ENCODE measurements at regions not wholly inside any gene's neighbourhood (a gene's known extent, or its start where the extent isn't known, plus 50 kb on each side); places are given as distances from the start of the nearest gene placed in this dataset.

DNA sequence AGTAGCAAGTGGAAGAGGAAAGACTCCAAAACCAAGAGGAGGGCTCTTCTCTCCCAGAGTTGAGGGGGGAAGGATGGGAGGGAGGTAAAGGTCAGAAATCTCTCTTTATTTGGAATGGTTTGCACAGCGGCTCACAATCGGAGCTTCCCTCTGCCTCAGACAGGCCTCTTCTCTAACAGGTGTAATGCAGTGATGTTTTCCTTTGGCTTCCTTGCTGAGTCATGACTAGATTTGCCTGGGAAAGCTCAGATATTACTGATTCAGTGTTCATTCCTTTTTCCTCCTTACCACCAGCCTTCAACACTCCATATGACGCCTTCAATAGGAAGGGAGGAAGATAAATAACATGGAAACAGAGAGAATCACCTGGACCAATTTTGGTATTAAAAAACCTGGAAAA, 136.6 kb downstream of the RNF152 start:
- no peak for DNase-seq (ENCODE audit: extremely low read depth in 1 of 2, low read depth in 1 of 2)

DNA sequence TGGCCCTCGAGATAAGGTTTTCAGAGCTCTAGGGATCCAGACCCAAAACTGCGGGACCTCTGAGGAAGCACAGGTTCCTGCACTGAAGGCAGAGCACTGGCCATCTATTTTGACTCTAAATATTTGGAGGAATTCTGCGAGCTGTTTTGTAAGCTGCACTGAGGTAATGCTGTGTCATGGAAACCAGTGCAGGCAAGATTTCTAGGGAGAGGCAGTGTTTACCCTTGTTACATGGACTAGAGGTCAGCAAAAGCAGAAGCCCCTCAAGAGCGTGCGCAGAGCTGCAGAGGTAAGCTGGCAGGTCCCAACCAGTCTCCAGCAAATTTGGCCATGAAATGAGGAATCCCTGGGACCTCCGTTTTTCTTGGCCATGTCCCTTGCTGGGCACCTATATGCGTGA, 137.3 kb downstream of the RNF152 start:
- DNase-seq (ENCODE audit: extremely low read depth in 1 of 2, low read depth in 1 of 2), result no peak

DNA sequence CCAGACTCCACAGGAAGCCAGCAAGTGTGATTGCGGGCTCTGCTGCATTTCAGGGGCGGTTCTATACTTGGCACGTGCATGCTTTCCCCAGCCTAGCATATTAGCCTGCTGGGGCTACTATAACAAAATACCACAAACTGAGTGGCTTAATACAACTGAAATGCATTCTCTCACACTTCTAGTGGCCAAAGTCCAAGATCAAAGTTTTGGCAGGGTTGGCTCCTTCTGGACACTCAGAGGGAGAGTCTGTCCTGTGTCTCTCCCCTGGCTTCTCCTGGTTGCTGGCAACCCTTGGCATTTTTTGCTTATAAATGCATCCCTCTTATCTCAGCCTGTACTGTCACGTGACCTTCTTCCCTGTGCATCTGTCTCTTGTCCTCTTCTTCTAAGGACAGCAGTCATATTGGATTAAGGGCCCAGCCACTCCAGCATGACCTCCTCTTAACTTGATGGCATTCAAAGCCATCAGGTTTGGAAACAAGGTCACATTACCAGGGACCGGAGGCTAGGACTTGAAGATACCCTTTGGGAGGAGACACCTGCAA, 138.7 kb downstream of the RNF152 start:
- no peak for DNase-seq (ENCODE audit: extremely low read depth in 1 of 2, low read depth in 1 of 2)

GRCh38 chr18:61753373-61753772, 139.4 kb downstream of the RNF152 start:
- DNase-seq (ENCODE audit: extremely low read depth in 1 of 2, low read depth in 1 of 2), result no peak

GRCh38 chr18:61752973-61753372, 139.8 kb downstream of the RNF152 start:
- DNase-seq (ENCODE audit: extremely low read depth in 1 of 2, low read depth in 1 of 2), result no peak

DNA sequence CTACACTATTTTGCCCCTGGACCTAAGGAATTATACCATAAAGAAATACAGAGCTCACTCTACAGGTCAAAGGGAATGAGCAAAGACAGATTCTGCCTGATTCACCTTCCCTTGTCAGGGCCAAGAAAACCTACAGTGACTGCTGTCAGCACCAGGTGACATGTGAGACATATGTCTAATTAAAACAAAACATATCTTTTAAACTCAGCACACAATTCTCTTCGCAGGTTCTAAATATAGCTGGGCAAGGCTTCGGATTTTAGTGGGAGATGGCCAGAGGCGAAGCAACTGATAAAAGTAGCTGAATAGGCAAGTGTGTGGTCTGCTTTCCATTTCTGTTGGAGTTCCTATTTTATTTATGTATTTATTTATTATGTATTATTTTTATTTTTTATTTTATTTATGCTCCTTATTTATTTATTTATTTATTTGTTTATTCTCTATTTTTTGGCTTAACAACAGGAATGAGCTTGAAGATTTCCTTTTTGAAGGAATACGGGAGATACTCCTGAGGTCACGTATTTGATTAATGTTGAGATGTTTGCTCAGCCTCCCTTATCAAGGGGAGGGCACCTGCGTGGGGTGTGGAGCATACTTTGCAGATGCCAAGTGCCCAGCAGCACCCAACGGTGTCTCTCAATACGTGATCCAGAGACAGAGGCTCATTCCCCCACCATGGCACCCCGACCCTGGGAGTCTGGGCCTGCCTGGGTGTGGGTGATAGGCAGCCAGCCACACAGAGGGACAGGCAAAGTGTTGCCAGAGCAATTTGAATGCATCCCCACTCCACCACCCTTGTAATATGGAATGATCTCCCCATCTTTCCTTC, 141.8 kb downstream of the RNF152 start:
- no peak for DNase-seq (ENCODE audit: extremely low read depth in 1 of 2, low read depth in 1 of 2)

DNA sequence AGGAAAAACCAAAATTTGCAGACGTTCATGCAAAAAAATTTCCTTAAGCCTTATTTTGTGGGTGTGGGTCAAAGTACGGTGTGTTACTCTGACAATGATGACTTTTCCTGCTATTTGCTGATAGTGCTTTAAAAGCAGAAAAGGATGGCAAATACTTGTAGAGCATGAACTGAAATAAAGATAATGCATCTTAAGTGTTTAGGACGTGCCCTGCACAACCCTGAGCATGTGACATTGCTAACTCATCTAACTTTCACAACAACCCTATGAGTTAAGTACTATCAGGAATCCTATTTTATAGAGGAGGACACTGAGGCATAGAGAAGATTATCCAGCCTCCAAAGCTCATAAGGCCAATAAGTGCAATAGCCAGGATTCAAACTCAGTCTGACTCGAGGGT, 143.3 kb downstream of the RNF152 start:
- no peak for DNase-seq (ENCODE audit: extremely low read depth in 1 of 2, low read depth in 1 of 2)

GRCh38 chr18:61749031-61749430, 143.8 kb downstream of the RNF152 start:
- no peak for DNase-seq (ENCODE audit: extremely low read depth in 1 of 2, low read depth in 1 of 2)

DNA sequence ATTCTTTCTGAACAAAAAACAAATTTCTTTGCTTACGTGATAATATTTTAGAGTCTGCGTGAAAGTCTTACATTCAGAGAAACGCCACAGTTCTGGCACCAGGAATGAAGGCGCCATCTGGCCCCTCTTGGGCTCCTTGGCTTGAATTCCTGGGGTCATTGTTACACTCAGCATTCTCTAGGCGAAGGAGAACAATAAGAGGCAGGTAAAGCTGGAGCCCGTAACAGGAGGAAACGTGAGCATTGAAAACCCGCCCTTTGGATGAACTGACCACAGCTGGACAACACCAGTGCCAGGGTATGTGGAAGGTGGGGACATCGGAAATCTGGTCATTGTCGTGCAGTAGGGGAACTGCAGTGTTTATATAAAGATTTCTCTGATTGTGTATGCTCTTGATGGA, 144.8 kb downstream of the RNF152 start:
- DNase-seq (ENCODE audit: extremely low read depth in 1 of 2, low read depth in 1 of 2), result no peak

DNA sequence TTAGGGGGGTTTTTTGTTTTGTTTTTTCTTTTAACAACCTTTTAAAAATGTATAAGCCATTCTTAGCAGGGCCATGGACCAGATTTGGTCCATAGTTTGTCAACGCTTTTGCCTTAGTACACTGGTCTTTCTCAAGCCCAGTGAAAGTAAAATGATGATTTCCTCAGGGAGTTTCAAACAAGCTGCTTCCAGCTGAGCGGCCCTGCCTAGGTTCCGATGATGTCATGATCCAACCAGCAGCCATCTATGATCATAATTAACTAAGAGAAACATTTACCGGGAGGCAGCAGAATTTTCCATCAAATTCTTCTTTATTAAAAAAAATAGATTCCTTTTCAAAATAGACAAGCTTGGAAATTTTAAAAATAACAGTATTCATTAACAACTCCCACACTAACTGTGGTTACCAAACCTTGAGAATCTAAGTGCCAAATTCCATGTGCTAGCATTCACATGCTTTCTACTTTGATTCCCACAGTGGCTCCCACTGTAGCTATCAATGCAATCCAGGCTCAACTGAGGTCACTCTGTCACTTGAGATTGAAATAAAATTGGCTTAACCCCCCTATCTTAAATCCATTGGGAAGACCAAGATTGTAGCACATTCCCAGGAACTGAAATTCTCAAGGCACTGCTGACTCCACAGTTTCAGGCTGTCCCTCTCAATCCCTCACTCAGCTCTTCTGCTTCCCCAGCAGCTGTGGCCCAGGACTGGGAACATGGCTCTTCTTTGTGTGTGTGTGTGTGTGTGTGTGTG, 148.9 kb downstream of the RNF152 start:
- DNase-seq (ENCODE audit: extremely low read depth in 1 of 2, low read depth in 1 of 2), result no peak

GRCh38 chr18:61742565-61743429, 150.0 kb downstream of the RNF152 start:
- no peak for DNase-seq (ENCODE audit: extremely low read depth in 1 of 2, low read depth in 1 of 2)

DNA sequence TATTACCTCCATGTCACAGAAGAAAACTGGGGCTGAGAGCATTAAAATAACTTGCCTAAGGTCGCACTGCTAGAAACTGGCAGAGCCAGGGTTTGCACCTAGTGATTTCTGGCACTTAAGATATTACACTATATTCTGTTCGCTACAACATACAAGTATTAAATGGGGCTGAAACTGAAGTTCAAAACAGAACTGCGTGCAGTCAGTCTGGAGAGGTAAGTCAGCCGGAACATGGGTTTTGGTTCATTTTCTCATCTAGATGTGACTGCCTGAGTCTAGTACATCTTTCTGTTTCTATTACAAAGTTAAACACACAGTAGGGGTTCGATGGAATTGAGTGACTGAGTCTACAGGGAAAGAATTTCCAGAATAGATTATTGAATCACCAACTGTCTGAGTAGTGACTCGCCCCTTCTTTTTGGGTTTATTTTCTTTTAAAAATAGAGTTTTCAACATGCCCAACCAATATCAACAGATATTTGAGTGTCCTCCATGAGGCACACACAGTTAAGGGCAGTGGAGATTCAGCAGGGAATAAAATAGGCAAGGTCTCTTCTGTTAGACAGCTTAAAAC, 150.8 kb downstream of the RNF152 start:
- DNase-seq (ENCODE audit: extremely low read depth in 1 of 2, low read depth in 1 of 2), result no peak

GRCh38 chr18:61738488-61738887, 154.3 kb downstream of the RNF152 start:
- DNase-seq (ENCODE audit: extremely low read depth in 1 of 2, low read depth in 1 of 2), result no peak

- no peak for DNase-seq (ENCODE audit: extremely low read depth in 1 of 2, low read depth in 1 of 2)
Observed at GRCh38 chr18:61738042-61738441, 154.8 kb downstream of the RNF152 start.

GRCh38 chr18:61736133-61736532, 156.7 kb downstream of the RNF152 start:
- no peak for DNase-seq (ENCODE audit: extremely low read depth in 1 of 2, low read depth in 1 of 2)

DNA sequence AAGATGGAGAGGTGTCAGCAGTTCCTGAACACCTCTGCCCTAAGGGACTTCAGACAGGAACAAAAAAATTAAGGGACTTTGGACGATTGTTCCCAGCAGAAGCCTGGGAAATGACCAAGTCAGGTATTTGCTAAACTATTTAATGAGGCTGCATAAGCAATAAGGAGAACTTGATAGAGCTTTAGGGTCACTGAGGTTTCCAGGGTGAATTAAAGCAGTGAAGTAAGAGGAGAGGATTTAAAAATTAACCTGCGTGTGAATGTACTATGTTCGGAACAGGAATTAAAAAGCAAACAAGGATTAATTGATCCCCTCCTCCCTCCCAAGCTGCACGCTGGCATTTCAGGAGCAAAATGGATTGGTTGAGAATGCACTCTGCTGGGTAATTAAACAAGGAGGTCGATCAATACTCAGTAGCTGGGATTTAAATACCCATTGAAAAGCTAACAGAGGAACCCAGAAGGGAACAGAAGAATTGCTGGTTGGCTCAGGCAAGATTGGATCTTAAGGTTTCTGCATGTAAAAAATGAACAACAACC, 157.2 kb downstream of the RNF152 start:
- no peak for DNase-seq (ENCODE audit: extremely low read depth in 1 of 2, low read depth in 1 of 2)

GRCh38 chr18:61734396-61734795, 158.4 kb downstream of the RNF152 start:
- DNase-seq (ENCODE audit: extremely low read depth in 1 of 2, low read depth in 1 of 2), result no peak

DNA sequence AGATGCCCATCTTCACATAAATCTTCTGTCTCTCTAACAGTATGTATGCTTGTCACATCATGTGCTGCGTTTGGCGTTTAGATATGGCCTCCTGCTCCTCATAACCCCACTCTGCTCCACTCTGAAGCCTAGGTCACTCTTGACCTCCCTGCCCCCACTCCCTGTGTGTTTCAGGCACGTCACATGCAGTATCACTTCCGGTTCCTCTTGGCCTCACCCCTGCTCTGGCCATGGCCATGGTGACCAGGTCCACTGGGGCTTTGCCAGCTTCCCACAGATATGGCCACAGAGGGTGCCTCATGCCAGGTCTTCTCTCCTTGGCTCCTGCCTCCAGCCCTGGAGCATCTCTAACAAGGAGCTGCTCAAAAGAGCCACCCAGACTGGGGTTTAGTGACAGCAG, 160.0 kb downstream of the RNF152 start:
- DNase-seq (ENCODE audit: extremely low read depth in 1 of 2, low read depth in 1 of 2), result no peak

- DNase-seq (ENCODE audit: extremely low read depth in 1 of 2, low read depth in 1 of 2), result no peak
Observed at GRCh38 chr18:61731693-61732376, 161.0 kb downstream of the RNF152 start.

DNA sequence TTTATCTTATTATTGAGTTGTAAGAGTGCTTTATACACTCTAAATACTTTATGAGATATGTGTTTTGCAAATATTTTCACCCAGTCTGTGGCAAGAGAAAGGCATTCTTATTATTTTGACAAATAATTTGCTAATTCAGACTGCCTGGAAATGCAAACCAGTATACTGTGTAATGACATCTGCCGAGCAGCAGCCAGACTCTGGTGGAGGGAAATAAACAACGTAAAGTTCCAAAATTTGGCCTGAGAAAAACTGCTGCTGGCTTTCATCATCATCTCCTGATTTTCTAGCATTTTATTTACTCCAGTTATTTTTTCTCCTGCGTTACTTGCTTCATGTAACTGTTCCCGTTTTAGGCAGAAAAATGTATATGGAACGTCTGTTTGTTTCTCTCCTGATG, 161.6 kb downstream of the RNF152 start:
- DNase-seq (ENCODE audit: extremely low read depth in 1 of 2, low read depth in 1 of 2), result no peak

All from stimulated activated CD8-positive, alpha-beta memory T cell treated with anti-CD3 and anti-CD28 coated beads, Interleukin-7, amount 100 ng/mL, for 48 hours (primary cell).